T-helper 1 cell treated with Interleukin-12 subunit alpha and Interleukin-12 subunit beta and Interleukin-4 antibody, amounts not matched to agents 30 ng/mL and 1 ng/mL, for 36 hours (primary cell): ENCODE measurements at regions not wholly inside any gene's neighbourhood (a gene's known extent, or its start where the extent isn't known, plus 50 kb on each side); places are given as distances from the start of the nearest gene placed in this dataset.

Experiments
- intact Hi-C: fragments of 100-400 bp; cut with micrococcal nuclease; formaldehyde crosslinking; loops from one replicate; pipeline ENCODE4 v1.15.1; 2024

GRCh38 chr2:235139956-235140800 is 188.4 kb downstream of the SH3BP4 start:
- intact Hi-C loops = no loop called here

- intact Hi-C loops = no loop called here
Observed at GRCh38 chr2:235140801-235141081, 188.9 kb downstream of the SH3BP4 start.

DNA sequence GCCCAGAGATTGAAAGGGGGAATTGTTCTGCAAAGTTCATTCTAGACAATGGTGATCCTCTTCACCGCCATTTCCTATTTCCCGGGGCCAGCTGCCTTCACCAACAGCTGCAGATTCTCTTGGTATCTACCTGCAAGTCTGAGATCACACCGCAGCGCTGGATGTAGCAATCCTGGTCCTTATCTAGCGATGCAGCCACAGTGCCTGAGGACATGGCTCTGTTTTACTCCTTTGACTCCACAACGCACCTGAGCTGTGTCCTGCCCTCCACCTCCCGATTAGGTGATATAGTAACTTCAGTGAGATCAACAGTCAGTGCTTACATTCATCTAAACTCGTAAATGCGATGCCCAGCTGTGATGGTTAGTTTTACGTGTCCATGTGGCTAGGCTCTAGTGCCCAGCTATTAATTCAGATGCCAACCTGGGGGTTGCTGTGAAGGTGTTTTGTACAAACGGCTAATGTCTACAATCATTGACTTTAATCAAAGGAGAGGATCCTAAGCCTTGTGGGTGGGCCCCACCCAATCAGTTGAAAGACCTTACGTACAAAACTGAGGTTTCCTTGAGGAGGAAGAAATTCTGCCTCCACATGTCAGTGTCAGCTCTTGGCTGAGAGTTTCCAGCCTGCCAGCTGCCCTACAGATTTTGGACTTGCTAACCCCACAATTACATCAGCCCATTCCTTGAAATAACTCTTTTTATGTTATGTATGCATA is 189.8 kb downstream of the SH3BP4 start:
- intact Hi-C loops = no loop called here

DNA sequence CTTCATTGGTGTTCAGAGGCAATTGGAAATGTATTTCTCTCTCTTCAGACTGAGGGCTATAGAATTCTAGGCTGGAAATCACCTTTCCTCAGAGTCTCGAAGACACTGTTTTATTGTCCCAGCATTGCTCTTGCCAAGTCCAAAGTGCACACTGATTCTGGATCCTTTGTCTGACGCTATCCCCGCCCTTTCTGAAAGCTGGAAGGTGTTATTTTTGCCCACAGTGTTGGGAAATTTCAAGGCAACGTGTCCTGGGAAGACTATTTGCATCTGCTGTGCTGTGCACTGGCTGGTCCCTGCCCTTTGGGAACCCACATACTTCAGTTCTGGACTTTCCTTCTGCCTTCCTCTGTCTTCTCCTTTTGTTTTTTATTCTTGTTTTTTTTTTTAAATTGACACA is 190.8 kb downstream of the SH3BP4 start:
- intact Hi-C loops = no loop called here

DNA sequence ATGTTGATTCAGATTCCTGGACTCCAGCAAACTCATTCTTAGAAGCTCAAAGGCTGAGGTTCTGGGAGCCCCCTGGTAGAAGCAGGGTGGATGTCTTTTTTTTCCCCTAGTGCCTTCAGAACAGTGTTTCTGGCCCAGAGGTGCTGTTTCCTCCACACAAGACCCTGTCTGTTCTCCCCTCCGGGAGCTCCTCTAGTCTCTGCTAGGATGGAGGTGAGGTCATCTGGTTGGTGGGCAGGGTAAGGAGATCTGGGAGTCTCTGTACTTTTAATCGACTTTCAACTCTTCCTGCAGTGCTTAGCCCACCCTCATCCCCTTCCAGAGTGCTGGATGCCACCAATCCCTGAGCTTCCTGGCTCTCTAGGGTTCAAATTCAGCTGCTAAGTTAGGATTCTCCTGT is 192.0 kb downstream of the SH3BP4 start:
- intact Hi-C loops = no loop called here

GRCh38 chr2:235144291-235144690 is 192.5 kb downstream of the SH3BP4 start:
- intact Hi-C loops = no loop called here

- intact Hi-C loops = no loop called here
Observed at GRCh38 chr2:235146206-235146605, 194.4 kb downstream of the SH3BP4 start.

- intact Hi-C loops = no loop called here
Observed at GRCh38 chr2:235146871-235147565, 195.2 kb downstream of the SH3BP4 start.

- intact Hi-C loops = no loop called here
Observed at GRCh38 chr2:235148201-235149170, 196.7 kb downstream of the SH3BP4 start.

- intact Hi-C loops = no loop called here
Observed at GRCh38 chr2:235149240-235149659, 197.4 kb downstream of the SH3BP4 start.

DNA sequence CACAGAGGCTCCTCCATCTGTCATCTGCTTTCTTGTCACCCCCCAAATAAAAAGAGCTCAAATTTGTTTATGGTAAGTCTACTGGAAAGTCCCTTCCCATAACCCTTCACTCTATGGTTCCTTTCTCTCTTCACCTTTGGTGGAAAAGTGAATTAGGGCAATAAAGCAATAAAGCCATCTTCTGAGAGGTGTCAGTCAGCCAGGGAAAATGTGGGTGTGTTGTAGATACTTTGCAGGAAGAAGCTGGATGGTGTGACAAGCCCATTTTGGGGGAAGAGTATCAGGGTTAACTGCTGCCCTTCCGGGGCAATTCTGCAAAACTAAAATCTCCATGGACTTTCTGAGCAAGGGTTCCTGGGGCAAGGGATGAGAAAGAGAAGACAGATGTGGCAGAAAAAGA is 197.9 kb downstream of the SH3BP4 start:
- intact Hi-C loops = no loop called here

GRCh38 chr2:235151152-235151551 is 199.3 kb downstream of the SH3BP4 start:
- intact Hi-C loops = no loop called here

GRCh38 chr2:235155163-235155562 is 203.3 kb downstream of the SH3BP4 start:
- intact Hi-C loops = no loop called here

DNA sequence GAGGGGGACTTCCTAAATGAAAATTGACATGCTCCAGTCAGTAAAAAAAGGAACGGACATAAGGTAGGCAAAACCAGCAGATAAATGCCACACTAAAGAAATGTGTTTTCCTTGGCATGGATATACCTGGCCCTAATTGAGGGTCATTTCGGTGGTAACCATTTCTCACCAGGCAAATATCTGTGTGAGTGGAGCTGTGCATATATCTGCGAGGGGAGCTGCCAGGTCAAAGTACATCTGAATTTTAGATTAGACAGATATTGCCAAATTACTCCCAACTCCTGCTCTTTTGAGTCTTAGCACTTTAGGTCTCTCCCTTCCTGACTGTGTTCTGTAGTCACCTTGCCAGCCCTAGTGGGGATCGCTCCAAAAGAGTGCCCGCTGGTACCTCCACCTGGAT is 204.2 kb downstream of the SH3BP4 start:
- intact Hi-C loops = no loop called here

GRCh38 chr2:235157746-235158482 is 206.1 kb downstream of the SH3BP4 start:
- intact Hi-C loops = no loop called here

GRCh38 chr2:235160281-235160810 is 208.5 kb downstream of the SH3BP4 start:
- intact Hi-C loops = no loop called here

DNA sequence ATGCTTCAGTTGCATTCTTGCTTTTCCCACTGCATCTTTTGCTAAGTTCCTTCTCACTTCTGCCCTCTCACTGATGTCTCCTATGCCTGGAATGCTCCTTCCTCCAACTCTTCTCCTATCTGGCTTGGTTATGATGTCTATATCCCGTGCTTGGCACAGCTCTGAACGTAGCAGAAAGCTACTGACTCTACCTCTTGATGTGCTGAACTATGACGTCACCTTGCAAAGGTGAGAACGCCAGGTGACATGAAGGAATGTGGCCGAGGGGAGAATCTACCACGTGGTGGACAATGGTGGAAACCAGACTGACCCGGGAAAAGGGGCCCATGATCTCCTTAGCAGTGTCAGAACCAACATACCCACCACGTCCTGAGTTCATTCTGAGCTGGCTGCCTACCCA is 209.7 kb downstream of the SH3BP4 start:
- intact Hi-C loops = no loop called here

GRCh38 chr2:235162082-235162836 is 210.4 kb downstream of the SH3BP4 start:
- intact Hi-C loops = no loop called here

GRCh38 chr2:235162837-235163197 is 211.0 kb downstream of the SH3BP4 start:
- intact Hi-C loops = no loop called here

- intact Hi-C loops = no loop called here
Observed at GRCh38 chr2:235165136-235165535, 213.3 kb downstream of the SH3BP4 start.
